ENCODE measurements at regions not wholly inside any gene's neighbourhood (a gene's known extent, or its start where the extent isn't known, plus 50 kb on each side); places are given as distances from the start of the nearest gene placed in this dataset.

- TF ChIP-seq CTCF (IDR thresholded peaks at IDR 0.05) (no peak), POLR2AphosphoS5 (IDR thresholded peaks at IDR 0.05) (no peak), POLR2A (IDR thresholded peaks at IDR 0.05) (no peak)
Measured at GRCh38 chr4:79471309-79471708, 63.3 kb upstream of the GK2 start.
